HG02870 (cell line): ENCODE measurements at regions not wholly inside any gene's neighbourhood (a gene's known extent, or its start where the extent isn't known, plus 50 kb on each side); places are given as distances from the start of the nearest gene placed in this dataset.

Source experiments
- ATAC-seq: cut with Tn5 transposase; IDR thresholded peaks from one replicate; pipeline ENCODE4 v1.9.1; 2021; ENCODE audit warnings: mild to moderate bottlenecking, moderate library complexity; ENCODE audit not compliant: unreplicated experiment

DNA sequence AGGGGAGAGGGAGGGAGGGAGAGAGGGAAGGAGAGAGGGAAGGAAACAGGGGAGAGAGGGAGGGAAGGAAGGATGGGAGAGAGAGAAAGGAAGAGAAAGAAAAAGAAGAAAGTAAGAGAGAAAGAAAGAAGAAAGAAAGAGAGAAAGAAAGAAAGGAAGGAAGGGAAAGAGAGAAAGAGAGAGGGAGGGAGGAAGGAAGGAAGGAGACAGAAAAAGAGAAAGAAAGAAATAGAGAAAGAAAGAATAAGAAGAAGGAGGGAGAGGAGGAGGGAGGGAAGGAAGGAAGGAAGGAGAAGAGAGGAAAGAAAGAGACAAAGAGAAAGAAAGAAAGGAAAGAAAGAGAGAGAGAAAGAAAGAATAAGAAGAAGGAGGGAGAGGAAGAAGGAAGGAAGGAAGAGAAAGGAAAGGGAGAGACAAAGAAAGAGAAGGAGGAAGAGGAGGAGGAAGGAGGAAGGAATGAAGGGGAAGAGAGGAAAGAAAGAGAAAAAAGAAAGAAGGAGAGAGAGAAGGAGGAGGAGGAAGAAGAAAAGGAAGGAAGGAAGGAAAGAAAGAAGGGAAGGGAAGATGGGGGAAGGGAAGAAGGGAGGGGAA is 189.6 kb downstream of the PARM1 start:
- ATAC-seq, result no peak

DNA sequence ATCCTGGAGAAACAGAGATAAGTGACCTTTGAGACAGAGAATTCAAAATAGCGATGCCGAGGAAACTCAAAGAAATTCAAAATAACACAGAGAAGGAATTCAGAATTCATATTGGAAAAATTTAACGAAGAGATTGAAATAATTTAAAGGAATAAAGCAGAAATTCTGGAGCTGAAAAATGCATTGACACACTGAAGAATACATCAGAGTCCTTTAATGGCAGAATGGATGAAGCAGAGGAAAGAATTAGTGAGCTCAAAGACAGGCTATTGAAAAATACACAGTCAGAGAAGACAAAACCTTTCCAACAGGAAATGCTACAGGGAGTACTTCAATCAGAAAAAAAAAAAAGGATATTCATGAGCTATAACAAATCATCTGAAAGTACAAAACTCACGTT is 185.8 kb downstream of the PARM1 start:
- ATAC-seq, result no peak

DNA sequence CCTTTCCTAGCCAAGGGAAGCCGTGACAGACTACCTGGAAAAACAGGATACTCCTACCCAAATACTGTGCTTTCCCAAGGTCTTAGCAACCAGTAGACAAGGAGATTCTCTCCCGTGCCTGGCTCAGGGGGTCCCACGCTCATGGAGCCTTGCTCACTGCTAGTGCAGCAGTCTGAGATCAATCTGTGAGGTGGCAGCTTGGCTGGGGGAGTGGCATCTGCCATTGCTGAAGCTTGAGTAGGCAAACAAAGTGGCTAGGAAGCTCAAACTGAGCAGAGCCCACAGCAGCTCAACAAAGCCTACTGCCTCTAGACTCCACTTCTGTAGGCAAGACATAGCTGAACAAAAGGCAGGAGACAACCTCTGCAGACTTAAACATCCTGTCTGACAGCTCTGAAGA is 177.1 kb downstream of the PARM1 start:
- no peak for ATAC-seq

DNA sequence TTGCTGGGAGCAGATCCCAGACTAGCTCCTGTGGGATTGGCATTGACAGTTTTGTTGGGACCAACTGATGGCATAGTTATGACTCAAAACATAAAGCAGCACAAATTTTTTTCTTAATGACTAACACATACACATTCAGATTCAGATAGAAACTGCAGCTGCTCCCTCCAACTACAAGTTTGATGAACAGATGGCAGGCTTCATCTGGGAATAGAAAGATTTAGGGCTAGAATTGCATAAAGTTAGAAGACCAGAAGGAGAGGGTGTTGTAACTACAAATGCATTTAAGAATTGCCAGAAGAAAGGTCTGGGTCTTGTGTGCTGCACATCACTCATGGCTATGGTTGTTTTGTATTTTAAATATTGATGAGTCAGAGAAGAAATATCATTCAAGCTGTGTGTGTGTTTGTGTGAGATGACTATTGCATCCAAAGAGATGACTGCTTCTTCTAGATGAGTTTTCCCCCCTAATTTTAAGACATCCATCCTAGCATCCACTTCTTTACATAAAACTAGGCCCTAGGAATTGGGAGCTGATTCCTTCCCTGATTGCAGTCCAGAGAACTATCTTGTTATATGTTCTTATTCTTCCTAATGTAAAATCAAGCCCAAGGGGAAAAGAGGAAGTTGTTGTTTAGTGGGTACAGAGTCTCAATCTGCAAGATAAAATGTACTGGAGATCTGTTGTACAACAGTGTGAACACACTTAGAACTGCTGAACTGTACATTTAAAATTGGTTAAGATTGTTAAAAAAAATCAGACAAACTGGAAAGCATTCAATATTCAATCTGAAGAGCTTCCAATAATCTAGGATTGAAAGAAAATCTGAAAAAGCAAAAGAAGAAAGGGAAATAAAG is 175.1 kb downstream of the PARM1 start:
- ATAC-seq, result peak; percentile 71

DNA sequence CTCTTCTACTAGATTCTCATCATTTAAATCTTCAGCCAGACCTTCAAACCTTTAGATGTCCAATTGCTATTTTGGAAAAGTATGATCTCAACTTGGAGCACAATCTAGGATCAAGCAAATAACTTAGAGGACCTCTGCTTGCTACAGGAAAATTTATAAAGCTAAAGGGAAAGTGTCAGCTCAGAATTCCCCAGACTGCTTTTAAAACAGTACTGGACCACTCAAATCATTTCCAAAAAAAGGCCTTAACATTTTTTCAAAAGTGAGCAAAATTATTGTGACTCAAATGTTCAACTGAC is 169.8 kb downstream of the PARM1 start:
- no peak for ATAC-seq

DNA sequence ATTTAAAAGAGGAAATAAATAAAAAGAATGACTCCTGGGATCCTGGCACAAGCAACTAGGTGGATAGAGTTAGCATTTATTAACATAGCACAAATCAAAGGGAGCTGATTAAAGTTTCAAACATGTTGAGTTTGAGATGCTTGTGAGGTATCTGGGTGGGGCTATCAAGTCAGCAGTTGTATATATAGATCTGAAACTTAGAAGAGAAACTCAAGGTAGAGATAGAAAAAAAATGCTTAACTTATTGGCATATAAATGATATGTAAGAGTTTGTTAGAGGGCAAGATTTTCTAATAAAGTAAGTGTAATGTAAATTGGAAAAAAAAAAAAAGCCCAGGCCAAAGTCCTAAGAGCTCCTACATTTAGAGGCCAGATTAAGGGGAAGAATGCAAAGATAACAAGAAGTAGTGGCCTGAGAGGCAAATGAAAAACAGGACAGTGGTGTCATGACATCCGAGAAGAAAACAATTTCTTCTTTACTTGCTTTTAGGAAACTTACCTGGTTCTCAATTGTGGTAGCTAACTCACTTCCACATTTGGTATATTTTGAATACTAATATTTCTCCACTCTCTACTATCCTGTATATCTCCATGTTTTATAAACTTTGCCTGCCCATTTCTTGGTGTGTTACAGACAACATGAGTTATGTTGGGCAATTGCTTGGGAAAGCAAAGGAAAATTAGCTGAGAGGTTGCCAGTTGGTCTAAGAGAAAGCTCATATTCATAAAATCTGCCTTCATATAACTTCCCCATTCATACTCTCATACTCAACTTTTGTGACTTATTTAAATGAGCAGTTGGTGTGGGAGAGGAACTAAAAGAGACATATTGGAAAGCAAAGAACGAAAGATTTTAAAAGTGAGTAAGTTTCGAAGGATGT is 169.2 kb downstream of the PARM1 start:
- ATAC-seq, result peak; percentile 63
